Astrocyte of the spinal cord (primary cell): ENCODE measurements at regions not wholly inside any gene's neighbourhood (a gene's known extent, or its start where the extent isn't known, plus 50 kb on each side); places are given as distances from the start of the nearest gene placed in this dataset.

Experiments
- DNase-seq: peaks from one replicate; pipeline ENCODE4 v3.0.0; 2011; ENCODE audit warnings: low read depth, low spot score
- H3K4me3 ChIP-seq: 2 replicates; pipeline ENCODE4 v1.5.1; 2011; ENCODE audit warnings: low read depth, mild to moderate bottlenecking, low read length, moderate library complexity
- in situ Hi-C: cut with HindIII; loops from 2 replicates; pipeline ENCODE4 v1.10.0; 2017; ENCODE audit warnings: low sequenced_read_pairs
- TF ChIP-seq, protein P1 (sequence below): IDR thresholded peaks from 2 replicates; pipeline ENCODE4 v1.5.1; 2012; ENCODE audit warnings: low read depth, mild to moderate bottlenecking, low read length, inconsistent platforms

DNA sequence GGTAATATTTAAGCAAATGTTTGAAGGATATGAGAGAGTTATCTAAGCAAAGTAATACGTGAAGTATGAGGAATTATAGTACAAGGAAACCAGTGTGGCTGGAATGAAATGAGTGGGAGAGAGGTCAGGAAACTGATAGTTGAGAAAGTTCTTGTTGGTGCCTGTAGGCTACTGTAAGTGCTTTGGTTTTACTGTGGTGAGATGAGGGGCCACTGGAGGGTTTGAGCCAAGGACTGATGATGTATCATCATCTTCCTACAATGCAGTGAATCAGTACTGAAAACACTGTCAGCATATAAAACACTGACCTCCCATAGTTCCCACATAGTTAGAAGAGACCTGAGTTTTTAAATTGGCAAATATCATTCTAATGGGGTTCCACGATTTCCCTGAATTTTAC, 367.5 kb upstream of the CTSO start:
- H3K4me3 ChIP-seq: no peak overlapping the region
- TF ChIP-seq, protein P1, sequence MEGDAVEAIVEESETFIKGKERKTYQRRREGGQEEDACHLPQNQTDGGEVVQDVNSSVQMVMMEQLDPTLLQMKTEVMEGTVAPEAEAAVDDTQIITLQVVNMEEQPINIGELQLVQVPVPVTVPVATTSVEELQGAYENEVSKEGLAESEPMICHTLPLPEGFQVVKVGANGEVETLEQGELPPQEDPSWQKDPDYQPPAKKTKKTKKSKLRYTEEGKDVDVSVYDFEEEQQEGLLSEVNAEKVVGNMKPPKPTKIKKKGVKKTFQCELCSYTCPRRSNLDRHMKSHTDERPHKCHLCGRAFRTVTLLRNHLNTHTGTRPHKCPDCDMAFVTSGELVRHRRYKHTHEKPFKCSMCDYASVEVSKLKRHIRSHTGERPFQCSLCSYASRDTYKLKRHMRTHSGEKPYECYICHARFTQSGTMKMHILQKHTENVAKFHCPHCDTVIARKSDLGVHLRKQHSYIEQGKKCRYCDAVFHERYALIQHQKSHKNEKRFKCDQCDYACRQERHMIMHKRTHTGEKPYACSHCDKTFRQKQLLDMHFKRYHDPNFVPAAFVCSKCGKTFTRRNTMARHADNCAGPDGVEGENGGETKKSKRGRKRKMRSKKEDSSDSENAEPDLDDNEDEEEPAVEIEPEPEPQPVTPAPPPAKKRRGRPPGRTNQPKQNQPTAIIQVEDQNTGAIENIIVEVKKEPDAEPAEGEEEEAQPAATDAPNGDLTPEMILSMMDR: no peak
- peak; percentile 88 for DNase-seq
- in situ Hi-C loops: no loop called here

DNA sequence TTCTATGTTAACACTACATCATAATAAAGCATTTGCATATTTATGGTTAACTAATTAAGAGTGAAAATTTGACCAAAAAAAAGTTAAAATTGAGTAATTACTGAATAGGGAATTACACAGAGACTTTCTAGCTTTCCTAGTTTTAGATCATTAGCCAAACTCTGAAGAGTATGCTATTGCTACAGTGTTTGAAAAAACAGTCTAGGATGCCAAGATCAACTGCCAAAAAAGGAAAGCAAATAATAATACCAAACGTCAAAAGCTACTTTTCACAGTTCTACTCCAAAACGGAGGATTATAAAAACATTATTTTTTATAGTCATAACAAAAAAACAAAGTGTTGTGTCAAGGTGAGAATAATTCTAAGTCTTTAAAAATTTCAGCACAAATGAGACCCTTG, 359.8 kb upstream of the CTSO start:
- TF ChIP-seq, protein P1: no peak

DNA sequence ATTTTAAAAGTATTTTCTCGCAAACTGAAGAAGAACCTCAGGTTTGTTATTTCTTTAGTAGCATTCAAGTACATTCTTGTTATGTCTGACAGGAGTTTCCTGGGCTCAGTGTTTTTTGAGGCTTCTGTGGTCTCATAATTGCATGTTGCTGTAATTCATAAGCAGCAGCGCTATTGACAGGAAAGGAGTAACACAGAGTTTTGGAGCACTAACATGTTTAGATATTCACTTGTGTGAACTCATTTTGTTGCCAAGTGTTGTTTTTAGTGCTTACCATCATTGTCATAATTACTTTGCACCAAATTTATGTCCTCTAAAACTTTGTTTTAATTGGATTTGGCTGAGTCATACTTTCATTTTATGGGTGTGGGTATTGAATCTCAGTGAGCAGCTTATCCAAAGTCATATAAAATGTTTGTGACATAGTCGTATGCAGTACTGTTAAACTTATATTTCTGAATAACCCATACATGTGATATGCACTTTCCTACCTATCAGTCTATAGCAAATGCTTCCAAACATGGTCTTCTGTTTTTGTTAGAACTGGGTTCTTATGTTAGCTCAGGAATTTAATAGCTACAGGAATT, 358.7 kb upstream of the CTSO start:
- TF ChIP-seq, protein P1: no peak
- in situ Hi-C loops: no loop called here
- H3K4me3 ChIP-seq: no peak overlapping the region
- DNase-seq: peak; percentile 51

More for the DNA sequence above, 359.8 kb upstream of the CTSO start:
- H3K4me3 ChIP-seq: no peak overlapping the region
- no peak for DNase-seq
- in situ Hi-C loops: no loop called here

DNA sequence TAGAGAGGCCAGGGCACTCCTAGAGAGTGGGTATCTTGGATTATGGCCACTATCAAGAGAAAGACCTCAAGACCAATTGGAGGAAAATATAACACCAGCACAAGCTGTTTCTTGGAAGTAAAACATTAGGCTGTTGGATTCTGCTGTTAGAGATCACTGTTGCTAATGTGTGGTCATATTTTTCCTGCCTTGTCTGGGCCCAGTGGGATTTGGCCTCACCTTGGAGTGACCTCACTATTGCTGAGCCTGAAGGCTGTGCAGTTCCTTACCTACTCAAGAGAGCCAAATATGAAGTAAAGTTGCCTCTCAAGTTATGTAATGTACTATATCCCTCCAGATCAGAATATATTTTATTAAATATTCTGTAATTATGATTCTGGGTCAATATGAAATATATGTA, 355.4 kb upstream of the CTSO start:
- in situ Hi-C loops: no loop called here
- no peak for DNase-seq
- H3K4me3 ChIP-seq: no peak overlapping the region
- TF ChIP-seq, protein P1: no peak

DNA sequence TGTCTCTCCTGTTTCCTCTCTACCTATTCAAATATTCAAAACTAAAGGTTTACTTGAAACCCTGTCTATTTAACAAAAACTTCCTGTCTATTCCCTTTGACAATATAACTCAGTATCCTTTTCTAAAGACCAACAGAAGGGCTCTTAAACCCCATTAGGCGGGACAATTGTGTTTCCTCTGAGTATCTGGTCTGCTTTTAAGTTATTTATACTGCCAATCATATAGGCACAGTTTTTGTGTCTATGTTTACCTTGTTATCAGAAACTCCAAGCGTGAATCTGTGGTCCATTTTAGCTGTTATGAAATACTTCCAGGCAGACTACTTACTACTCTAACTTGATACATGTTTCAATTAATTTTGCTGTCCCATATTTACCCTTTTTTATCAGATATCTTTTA, 350.0 kb upstream of the CTSO start:
- in situ Hi-C loops: no loop called here
- TF ChIP-seq, protein P1: no peak
- DNase-seq: no peak
- H3K4me3 ChIP-seq: no peak overlapping the region

DNA sequence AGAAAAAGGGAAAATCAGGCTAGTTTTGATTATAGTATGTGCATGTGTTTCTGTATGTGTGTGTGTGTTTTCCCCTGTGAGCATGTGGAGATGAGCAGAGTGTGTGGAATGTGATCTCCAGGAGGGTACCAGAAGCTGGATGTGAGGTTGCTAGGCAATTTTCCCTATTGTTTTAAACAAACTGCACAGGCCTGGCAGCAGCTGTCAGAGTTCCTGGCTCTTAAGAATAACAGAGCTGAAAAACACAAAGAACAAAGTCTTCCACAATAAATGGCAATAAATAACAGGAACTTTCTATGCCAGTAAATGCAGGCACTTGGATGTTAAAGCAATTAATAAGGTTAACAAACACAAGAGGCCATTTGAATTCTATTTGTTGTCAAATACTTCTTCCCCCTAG, 344.6 kb upstream of the CTSO start:
- in situ Hi-C loops: no loop called here
- TF ChIP-seq, protein P1: no peak
- H3K4me3 ChIP-seq: no peak overlapping the region
- DNase-seq: peak; percentile 94

DNA sequence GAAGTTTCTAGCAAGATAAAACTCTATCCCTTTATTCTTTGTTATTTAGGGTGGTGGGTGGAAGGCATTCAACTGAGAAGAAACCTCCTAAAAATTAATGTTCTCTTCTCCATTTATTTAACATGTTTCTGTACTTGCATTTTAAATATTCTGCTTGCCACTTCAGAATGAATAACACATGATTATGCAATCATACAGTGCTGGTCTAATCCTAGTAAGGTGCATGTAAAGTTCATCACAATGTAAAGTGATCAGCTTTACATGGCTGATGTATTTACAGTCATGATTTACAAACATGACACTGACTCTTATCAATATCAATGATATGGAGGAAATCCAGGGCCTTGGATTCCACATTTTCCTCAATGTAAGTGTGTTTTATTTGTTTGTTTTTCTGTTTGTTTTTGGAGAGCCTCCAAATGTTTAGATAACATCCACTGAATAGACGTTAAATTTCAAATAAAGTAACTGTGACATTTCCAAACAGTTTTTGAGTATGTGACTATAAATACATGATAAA, 342.1 kb upstream of the CTSO start:
- no peak for DNase-seq
- in situ Hi-C loops: no loop called here
- H3K4me3 ChIP-seq: no peak overlapping the region
- TF ChIP-seq, protein P1: no peak
